ENCODE measurements at regions not wholly inside any gene's neighbourhood (a gene's known extent, or its start where the extent isn't known, plus 50 kb on each side); places are given as distances from the start of the nearest gene placed in this dataset.

GRCh38 chr2:30310371-30310770 is 79.0 kb downstream of the LBH start:
- no peak for DNase-seq

GRCh38 chr2:30310955-30311354 is 79.6 kb downstream of the LBH start:
- no peak for DNase-seq

- no peak for DNase-seq
These were observed 80.4 kb downstream of the LBH start for GRCh38 chr2:30311711-30312110.

- no peak for DNase-seq
These were observed 81.6 kb downstream of the LBH start for GRCh38 chr2:30312916-30313315.

GRCh38 chr2:30314981-30315380 is 83.6 kb downstream of the LBH start:
- DNase-seq = no peak

GRCh38 chr2:30315391-30316063 is 84.2 kb downstream of the LBH start:
- no peak for DNase-seq

- no peak for DNase-seq
These were observed 85.1 kb downstream of the LBH start for GRCh38 chr2:30316408-30316807.

GRCh38 chr2:30318987-30319782 is 87.9 kb downstream of the LBH start:
- no peak for DNase-seq

GRCh38 chr2:30321466-30321865 is 90.1 kb downstream of the LBH start:
- no peak for DNase-seq

- DNase-seq = no peak
These were observed 92.2 kb downstream of the LBH start for GRCh38 chr2:30323499-30323898.

- DNase-seq = no peak
These were observed 93.0 kb downstream of the LBH start for GRCh38 chr2:30324245-30324908.

GRCh38 chr2:30325600-30326328 is 94.4 kb downstream of the LBH start:
- no peak for DNase-seq

GRCh38 chr2:30326497-30326896 is 95.2 kb downstream of the LBH start:
- DNase-seq = no peak

GRCh38 chr2:30331038-30331437 is 99.7 kb downstream of the LBH start:
- DNase-seq = no peak

- DNase-seq = no peak
These were observed 100.5 kb downstream of the LBH start for GRCh38 chr2:30331869-30332268.

GRCh38 chr2:30332791-30333453 is 101.6 kb downstream of the LBH start:
- DNase-seq = no peak

GRCh38 chr2:30334762-30335363 is 103.5 kb downstream of the LBH start:
- no peak for DNase-seq

- no peak for DNase-seq
These were observed 104.8 kb downstream of the LBH start for GRCh38 chr2:30336084-30336483.

- DNase-seq = no peak
These were observed 105.9 kb downstream of the LBH start for GRCh38 chr2:30336978-30337841.

GRCh38 chr2:30338475-30338874 is 107.1 kb downstream of the LBH start:
- DNase-seq = no peak

Measured in muscle of back (tissue), 3 donors.